Liver (tissue), 3 donors: ENCODE measurements at regions not wholly inside any gene's neighbourhood (a gene's known extent, or its start where the extent isn't known, plus 50 kb on each side); places are given as distances from the start of the nearest gene placed in this dataset.

Experiments used
- ATF3 ChIP-seq: IDR thresholded peaks from 2 replicates; pipeline ENCODE4 v1.6.1; 2016; ENCODE audit warnings: antibody characterized with exemption
- FOXA1 ChIP-seq: IDR thresholded peaks from 2 replicates; pipeline ENCODE4 v1.6.1; 2016; ENCODE audit warnings: antibody characterized with exemption
- TAF1 ChIP-seq: conservative IDR thresholded peaks from 2 replicates; pipeline ENCODE4 v1.6.1; 2016; ENCODE audit warnings: antibody characterized with exemption, mild to moderate bottlenecking
- ZBTB33 ChIP-seq: IDR thresholded peaks from 2 replicates; pipeline ENCODE4 v1.6.1; 2016; ENCODE audit warnings: antibody characterized with exemption
- TF ChIP-seq, protein P1 (sequence below): fragments of 150-350 bp; IDR thresholded peaks from 2 replicates; pipeline ENCODE4 v1.5.1; 2017; ENCODE audit warnings: improper control_type of control experiment, low read depth, low read length; ENCODE audit not compliant: missing input control
- TF ChIP-seq, protein P2 (sequence below): IDR thresholded peaks from 2 replicates; pipeline ENCODE4 v1.6.1; 2016; ENCODE audit warnings: antibody characterized with exemption, mild to moderate bottlenecking
- donor health status: healthy.
- donor health status: healthy.

GRCh38 chr15:96470681-96471310, 140.3 kb downstream of the NR2F2 start:
- TF ChIP-seq, protein P1, sequence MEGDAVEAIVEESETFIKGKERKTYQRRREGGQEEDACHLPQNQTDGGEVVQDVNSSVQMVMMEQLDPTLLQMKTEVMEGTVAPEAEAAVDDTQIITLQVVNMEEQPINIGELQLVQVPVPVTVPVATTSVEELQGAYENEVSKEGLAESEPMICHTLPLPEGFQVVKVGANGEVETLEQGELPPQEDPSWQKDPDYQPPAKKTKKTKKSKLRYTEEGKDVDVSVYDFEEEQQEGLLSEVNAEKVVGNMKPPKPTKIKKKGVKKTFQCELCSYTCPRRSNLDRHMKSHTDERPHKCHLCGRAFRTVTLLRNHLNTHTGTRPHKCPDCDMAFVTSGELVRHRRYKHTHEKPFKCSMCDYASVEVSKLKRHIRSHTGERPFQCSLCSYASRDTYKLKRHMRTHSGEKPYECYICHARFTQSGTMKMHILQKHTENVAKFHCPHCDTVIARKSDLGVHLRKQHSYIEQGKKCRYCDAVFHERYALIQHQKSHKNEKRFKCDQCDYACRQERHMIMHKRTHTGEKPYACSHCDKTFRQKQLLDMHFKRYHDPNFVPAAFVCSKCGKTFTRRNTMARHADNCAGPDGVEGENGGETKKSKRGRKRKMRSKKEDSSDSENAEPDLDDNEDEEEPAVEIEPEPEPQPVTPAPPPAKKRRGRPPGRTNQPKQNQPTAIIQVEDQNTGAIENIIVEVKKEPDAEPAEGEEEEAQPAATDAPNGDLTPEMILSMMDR = no peak
- no peak for TF ChIP-seq ZBTB33
- no peak for TF ChIP-seq FOXA1
- no peak for TF ChIP-seq TAF1
- no peak for TF ChIP-seq ATF3
- TF ChIP-seq, protein P2, sequence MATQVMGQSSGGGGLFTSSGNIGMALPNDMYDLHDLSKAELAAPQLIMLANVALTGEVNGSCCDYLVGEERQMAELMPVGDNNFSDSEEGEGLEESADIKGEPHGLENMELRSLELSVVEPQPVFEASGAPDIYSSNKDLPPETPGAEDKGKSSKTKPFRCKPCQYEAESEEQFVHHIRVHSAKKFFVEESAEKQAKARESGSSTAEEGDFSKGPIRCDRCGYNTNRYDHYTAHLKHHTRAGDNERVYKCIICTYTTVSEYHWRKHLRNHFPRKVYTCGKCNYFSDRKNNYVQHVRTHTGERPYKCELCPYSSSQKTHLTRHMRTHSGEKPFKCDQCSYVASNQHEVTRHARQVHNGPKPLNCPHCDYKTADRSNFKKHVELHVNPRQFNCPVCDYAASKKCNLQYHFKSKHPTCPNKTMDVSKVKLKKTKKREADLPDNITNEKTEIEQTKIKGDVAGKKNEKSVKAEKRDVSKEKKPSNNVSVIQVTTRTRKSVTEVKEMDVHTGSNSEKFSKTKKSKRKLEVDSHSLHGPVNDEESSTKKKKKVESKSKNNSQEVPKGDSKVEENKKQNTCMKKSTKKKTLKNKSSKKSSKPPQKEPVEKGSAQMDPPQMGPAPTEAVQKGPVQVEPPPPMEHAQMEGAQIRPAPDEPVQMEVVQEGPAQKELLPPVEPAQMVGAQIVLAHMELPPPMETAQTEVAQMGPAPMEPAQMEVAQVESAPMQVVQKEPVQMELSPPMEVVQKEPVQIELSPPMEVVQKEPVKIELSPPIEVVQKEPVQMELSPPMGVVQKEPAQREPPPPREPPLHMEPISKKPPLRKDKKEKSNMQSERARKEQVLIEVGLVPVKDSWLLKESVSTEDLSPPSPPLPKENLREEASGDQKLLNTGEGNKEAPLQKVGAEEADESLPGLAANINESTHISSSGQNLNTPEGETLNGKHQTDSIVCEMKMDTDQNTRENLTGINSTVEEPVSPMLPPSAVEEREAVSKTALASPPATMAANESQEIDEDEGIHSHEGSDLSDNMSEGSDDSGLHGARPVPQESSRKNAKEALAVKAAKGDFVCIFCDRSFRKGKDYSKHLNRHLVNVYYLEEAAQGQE = no peak
